Lower leg skin (tissue), 3 donors: ENCODE measurements at regions not wholly inside any gene's neighbourhood (a gene's known extent, or its start where the extent isn't known, plus 50 kb on each side); places are given as distances from the start of the nearest gene placed in this dataset.

Experiments
- CTCF ChIP-seq, 3 donors: fragments of 450-650 bp; IDR thresholded peaks; one replicate each; pipeline ENCODE4 v1.5.1; 2016; ENCODE audit warnings: antibody characterized with exemption in 3 of 3, mild to moderate bottlenecking in 3 of 3, moderate library complexity in 2 of 3
- POLR2A ChIP-seq, 2 donors: fragments of 450-650 bp; IDR thresholded peaks; one replicate each; pipeline ENCODE4 v1.6.1; 2016 to 2017; ENCODE audit warnings: antibody characterized with exemption in 2 of 2, mild to moderate bottlenecking in 1 of 2, moderate library complexity in 1 of 2

GRCh38 chr11:131145791-131146190 is 224.6 kb upstream of the NTM start:
- no peak for TF ChIP-seq POLR2A (IDR thresholded peaks at IDR 0.05)
- TF ChIP-seq CTCF (IDR thresholded peaks at IDR 0.05) = no peak
